ENCODE measurements at regions not wholly inside any gene's neighbourhood (a gene's known extent, or its start where the extent isn't known, plus 50 kb on each side); places are given as distances from the start of the nearest gene placed in this dataset.

- Histone ChIP-seq H3K27me3 (ENCODE audit: insufficient read depth, low read length) (no peaks in the 10 kb centered on the region), H3K4me1 (ENCODE audit: control insufficient read depth in 1 of 2, insufficient read depth in 2 of 2, low read length in 2 of 2) (no peaks in the 10 kb centered on the region), H3K18ac (ENCODE audit: low read length) (no peak overlapping the region), H3K23ac (ENCODE audit: low read length) (no peak overlapping the region), H4K91ac (ENCODE audit: low read depth, low read length) (no peak overlapping the region), H3K4me2 (ENCODE audit: low read length) (no peak overlapping the region), H3K36me3 (ENCODE audit: control insufficient read depth in 1 of 2, insufficient read depth in 2 of 2, low read length in 2 of 2) (peaks cover 0 to 4% of the 10 kb centered on the region in 2 experiments), H3K9me3 (ENCODE audit: insufficient read depth, low read depth, low read length) (no peaks in the 10 kb centered on the region), H2BK5ac (ENCODE audit: low read depth, low read length, poor library complexity) (no peak overlapping the region), H4K8ac (ENCODE audit: low read depth, low read length) (no peak overlapping the region), H3K79me2 (ENCODE audit: control insufficient read depth, insufficient read depth, low read length, poor library complexity) (no peaks in the 10 kb centered on the region), H3K4me3 (ENCODE audit: low read depth, low read length) (no peak overlapping the region), H4K12ac (ENCODE audit: low read depth, low read length) (no peak overlapping the region), H3K14ac (ENCODE audit: low read length) (no peak overlapping the region), H2AK5ac (ENCODE audit: low read length) (no peak overlapping the region), H2AFZ (ENCODE audit: insufficient read depth, low read length, poor library complexity) (no peak overlapping the region), H3K27ac (ENCODE audit: low read depth, low read length) (no peak overlapping the region), H3K9ac (ENCODE audit: low read length) (no peak overlapping the region), H3K4ac (ENCODE audit: low read depth, low read length) (no peak overlapping the region), H2BK12ac (ENCODE audit: low read length) (no peak overlapping the region), H3K79me1 (ENCODE audit: low read length) (no peaks in the 10 kb centered on the region), H2BK120ac (ENCODE audit: insufficient read depth, low read length, poor library complexity) (no peak overlapping the region)
- WGBS (ENCODE audit: extremely low coverage, insufficient coverage, insufficient read length), result no CpG with 5 or more reads among the region's 6 CpGs
- DNase-seq, result no peak
Observed at GRCh38 chr2:63755216-63755615, 86.5 kb upstream of the UGP2 start.

GRCh38 chr2:63755965-63756364 lies 85.7 kb upstream of the UGP2 start:
- H3K23ac ChIP-seq (ENCODE audit: low read length), result no peak overlapping the region
- H2BK5ac ChIP-seq (ENCODE audit: low read depth, low read length, poor library complexity), result no peak overlapping the region
- H3K9ac ChIP-seq (ENCODE audit: low read length), result no peak overlapping the region
- no peak overlapping the region for H2AK5ac ChIP-seq (ENCODE audit: low read length)
- no peaks in the 10 kb centered on the region for H3K9me3 ChIP-seq (ENCODE audit: insufficient read depth, low read depth, low read length)
- no peak overlapping the region for H3K4ac ChIP-seq (ENCODE audit: low read depth, low read length)
- H3K79me1 ChIP-seq (ENCODE audit: low read length), result no peaks in the 10 kb centered on the region
- H3K4me3 ChIP-seq (ENCODE audit: low read depth, low read length), result no peak overlapping the region
- DNase-seq, result no peak
- H3K4me1 ChIP-seq (ENCODE audit: control insufficient read depth in 1 of 2, insufficient read depth in 2 of 2, low read length in 2 of 2), result no peaks in the 10 kb centered on the region
- peaks cover 0 to 4% of the 10 kb centered on the region in 2 experiments for H3K36me3 ChIP-seq (ENCODE audit: control insufficient read depth in 1 of 2, insufficient read depth in 2 of 2, low read length in 2 of 2)
- H2BK12ac ChIP-seq (ENCODE audit: low read length), result no peak overlapping the region
- no peaks in the 10 kb centered on the region for H3K27me3 ChIP-seq (ENCODE audit: insufficient read depth, low read length)
- H3K18ac ChIP-seq (ENCODE audit: low read length), result no peak overlapping the region
- H3K79me2 ChIP-seq (ENCODE audit: control insufficient read depth, insufficient read depth, low read length, poor library complexity), result no peaks in the 10 kb centered on the region
- no peak overlapping the region for H2AFZ ChIP-seq (ENCODE audit: insufficient read depth, low read length, poor library complexity)
- H4K12ac ChIP-seq (ENCODE audit: low read depth, low read length), result no peak overlapping the region
- no peak overlapping the region for H3K27ac ChIP-seq (ENCODE audit: low read depth, low read length)
- no peak overlapping the region for H4K8ac ChIP-seq (ENCODE audit: low read depth, low read length)
- H2BK120ac ChIP-seq (ENCODE audit: insufficient read depth, low read length, poor library complexity), result no peak overlapping the region
- no peak overlapping the region for H3K14ac ChIP-seq (ENCODE audit: low read length)
- no peak overlapping the region for H3K4me2 ChIP-seq (ENCODE audit: low read length)
- no peak overlapping the region for H4K91ac ChIP-seq (ENCODE audit: low read depth, low read length)

GRCh38 chr2:63763391-63763941 lies 78.2 kb upstream of the UGP2 start:
- Histone ChIP-seq H3K9me3 (ENCODE audit: insufficient read depth, low read depth, low read length) (no peaks in the 10 kb centered on the region), H3K14ac (ENCODE audit: low read length) (no peak overlapping the region), H3K27me3 (ENCODE audit: insufficient read depth, low read length) (no peaks in the 10 kb centered on the region), H4K8ac (ENCODE audit: low read depth, low read length) (no peak overlapping the region), H3K27ac (ENCODE audit: low read depth, low read length) (no peak overlapping the region), H4K12ac (ENCODE audit: low read depth, low read length) (no peak overlapping the region), H3K4me1 (ENCODE audit: control insufficient read depth in 1 of 2, insufficient read depth in 2 of 2, low read length in 2 of 2) (peaks cover 2 to 5% of the 10 kb centered on the region in 2 experiments), H2BK12ac (ENCODE audit: low read length) (no peak overlapping the region), H2BK5ac (ENCODE audit: low read depth, low read length, poor library complexity) (no peak overlapping the region), H3K79me1 (ENCODE audit: low read length) (no peaks in the 10 kb centered on the region), H3K18ac (ENCODE audit: low read length) (no peak overlapping the region), H3K9ac (ENCODE audit: low read length) (no peak overlapping the region), H3K4me2 (ENCODE audit: low read length) (no peak overlapping the region), H2AK5ac (ENCODE audit: low read length) (no peak overlapping the region), H2AFZ (ENCODE audit: insufficient read depth, low read length, poor library complexity) (no peak overlapping the region), H4K91ac (ENCODE audit: low read depth, low read length) (no peak overlapping the region), H3K36me3 (ENCODE audit: control insufficient read depth in 1 of 2, insufficient read depth in 2 of 2, low read length in 2 of 2) (no peaks in the 10 kb centered on the region), H3K79me2 (ENCODE audit: control insufficient read depth, insufficient read depth, low read length, poor library complexity) (no peaks in the 10 kb centered on the region), H3K4me3 (ENCODE audit: low read depth, low read length) (no peak overlapping the region), H3K4ac (ENCODE audit: low read depth, low read length) (no peak overlapping the region), H2BK120ac (ENCODE audit: insufficient read depth, low read length, poor library complexity) (no peak overlapping the region), H3K23ac (ENCODE audit: low read length) (no peak overlapping the region)
- peak in 1 of 2 donors; percentile 12 for DNase-seq
- no CpG with 5 or more reads among the region's 4 CpGs for WGBS (ENCODE audit: extremely low coverage, insufficient coverage, insufficient read length)

GRCh38 chr2:63764630-63765029 lies 77.1 kb upstream of the UGP2 start:
- H2AK5ac ChIP-seq (ENCODE audit: low read length), result no peak overlapping the region
- H4K91ac ChIP-seq (ENCODE audit: low read depth, low read length), result no peak overlapping the region
- H3K9ac ChIP-seq (ENCODE audit: low read length), result no peak overlapping the region
- H3K23ac ChIP-seq (ENCODE audit: low read length), result no peak overlapping the region
- H3K27ac ChIP-seq (ENCODE audit: low read depth, low read length), result no peak overlapping the region
- no peak overlapping the region for H2BK12ac ChIP-seq (ENCODE audit: low read length)
- no peak overlapping the region for H3K4me3 ChIP-seq (ENCODE audit: low read depth, low read length)
- H3K4me2 ChIP-seq (ENCODE audit: low read length), result no peak overlapping the region
- no peaks in the 10 kb centered on the region for H3K79me1 ChIP-seq (ENCODE audit: low read length)
- H4K12ac ChIP-seq (ENCODE audit: low read depth, low read length), result no peak overlapping the region
- no peak overlapping the region for H3K14ac ChIP-seq (ENCODE audit: low read length)
- DNase-seq, result no peak
- H3K27me3 ChIP-seq (ENCODE audit: insufficient read depth, low read length), result no peaks in the 10 kb centered on the region
- no peaks in the 10 kb centered on the region for H3K36me3 ChIP-seq (ENCODE audit: control insufficient read depth in 1 of 2, insufficient read depth in 2 of 2, low read length in 2 of 2)
- peaks cover 2 to 5% of the 10 kb centered on the region in 2 experiments for H3K4me1 ChIP-seq (ENCODE audit: control insufficient read depth in 1 of 2, insufficient read depth in 2 of 2, low read length in 2 of 2)
- no peak overlapping the region for H3K4ac ChIP-seq (ENCODE audit: low read depth, low read length)
- no peak overlapping the region for H4K8ac ChIP-seq (ENCODE audit: low read depth, low read length)
- H3K18ac ChIP-seq (ENCODE audit: low read length), result no peak overlapping the region
- H2AFZ ChIP-seq (ENCODE audit: insufficient read depth, low read length, poor library complexity), result no peak overlapping the region
- H2BK120ac ChIP-seq (ENCODE audit: insufficient read depth, low read length, poor library complexity), result peak overlapping the region; percentile 31
- no peak overlapping the region for H2BK5ac ChIP-seq (ENCODE audit: low read depth, low read length, poor library complexity)
- H3K9me3 ChIP-seq (ENCODE audit: insufficient read depth, low read depth, low read length), result no peaks in the 10 kb centered on the region
- no CpG with 5 or more reads among the region's 2 CpGs for WGBS (ENCODE audit: extremely low coverage, insufficient coverage, insufficient read length)
- no peaks in the 10 kb centered on the region for H3K79me2 ChIP-seq (ENCODE audit: control insufficient read depth, insufficient read depth, low read length, poor library complexity)

Data from trophoblast cell (in vitro differentiated cells and primary cell).